Skeletal muscle satellite cell (primary cell): ENCODE measurements at regions not wholly inside any gene's neighbourhood (a gene's known extent, or its start where the extent isn't known, plus 50 kb on each side); places are given as distances from the start of the nearest gene placed in this dataset.

Experiments
- H3K27me3 ChIP-seq: 2 replicates; pipeline ENCODE4 v1.7.0; 2013; ENCODE audit warnings: low read length; ENCODE audit not compliant: control insufficient read depth, insufficient read depth
- H3K36me3 ChIP-seq: 2 replicates; pipeline ENCODE4 v1.7.0; 2013; ENCODE audit warnings: mild to moderate bottlenecking, control low read depth, low read length; ENCODE audit not compliant: insufficient read depth
- H3K4me1 ChIP-seq: 2 replicates; pipeline ENCODE4 v1.7.0; 2013; ENCODE audit warnings: low read length; ENCODE audit not compliant: control insufficient read depth, insufficient read depth
- H3K4me2 ChIP-seq: 2 replicates; pipeline ENCODE4 v1.7.0; 2013; ENCODE audit warnings: mild to moderate bottlenecking, low read length
- H3K4me3 ChIP-seq: 2 replicates; pipeline ENCODE4 v1.7.0; 2013; ENCODE audit warnings: low read length
- H3K9ac ChIP-seq: 2 replicates; pipeline ENCODE4 v1.7.0; 2013; ENCODE audit warnings: mild to moderate bottlenecking, low read depth, low read length, moderate library complexity
- H3K9me3 ChIP-seq: replicated peaks from 2 replicates; pipeline ENCODE4 v1.7.0; 2013; ENCODE audit warnings: mild to moderate bottlenecking, control low read depth, low read length

GRCh38 chr2:18998491-18998890 is 359.9 kb downstream of the OSR1 start:
- no peak overlapping the region for H3K9ac ChIP-seq
- no peaks in the 10 kb centered on the region for H3K9me3 ChIP-seq
- no peak overlapping the region for H3K4me2 ChIP-seq
- H3K4me3 ChIP-seq, result no peak overlapping the region
- no peaks in the 10 kb centered on the region for H3K27me3 ChIP-seq
- H3K36me3 ChIP-seq, result no peaks in the 10 kb centered on the region
- H3K4me1 ChIP-seq, result peaks cover 7% of the 10 kb centered on the region

- H3K4me1 ChIP-seq, result peaks cover 38% of the 10 kb centered on the region
- H3K36me3 ChIP-seq, result no peaks in the 10 kb centered on the region
- H3K27me3 ChIP-seq, result no peaks in the 10 kb centered on the region
- peak overlapping the region; percentile 22 for H3K9ac ChIP-seq
- H3K4me3 ChIP-seq, result no peak overlapping the region
- H3K4me2 ChIP-seq, result peak overlapping the region; percentile 47
- no peaks in the 10 kb centered on the region for H3K9me3 ChIP-seq
These were observed 364.6 kb downstream of the OSR1 start for GRCh38 chr2:18993756-18994338.

- peak overlapping the region; percentile 73 for H3K9ac ChIP-seq
- peak overlapping the region; percentile 70 for H3K4me2 ChIP-seq
- no peaks in the 10 kb centered on the region for H3K27me3 ChIP-seq
- peaks cover 57% of the 10 kb centered on the region for H3K4me1 ChIP-seq
- no peaks in the 10 kb centered on the region for H3K36me3 ChIP-seq
- no peaks in the 10 kb centered on the region for H3K9me3 ChIP-seq
- peak overlapping the region; percentile 33 for H3K4me3 ChIP-seq
These were observed 366.9 kb downstream of the OSR1 start for GRCh38 chr2:18991177-18992168.

GRCh38 chr2:18988631-18989232 is 369.7 kb downstream of the OSR1 start:
- Histone ChIP-seq H3K9ac (peak overlapping the region; percentile 60), H3K9me3 (no peaks in the 10 kb centered on the region), H3K4me1 (peaks cover 52% of the 10 kb centered on the region), H3K36me3 (no peaks in the 10 kb centered on the region), H3K27me3 (no peaks in the 10 kb centered on the region), H3K4me3 (no peak overlapping the region), H3K4me2 (no peak overlapping the region)

- H3K27me3 ChIP-seq, result no peaks in the 10 kb centered on the region
- H3K4me1 ChIP-seq, result peaks cover 48% of the 10 kb centered on the region
- peak overlapping the region; percentile 34 for H3K4me2 ChIP-seq
- no peaks in the 10 kb centered on the region for H3K9me3 ChIP-seq
- no peak overlapping the region for H3K4me3 ChIP-seq
- peak overlapping the region; percentile 60 for H3K9ac ChIP-seq
- H3K36me3 ChIP-seq, result no peaks in the 10 kb centered on the region
These were observed 370.8 kb downstream of the OSR1 start for GRCh38 chr2:18987592-18988073.

GRCh38 chr2:18987016-18987415 is 371.4 kb downstream of the OSR1 start:
- Histone ChIP-seq H3K9me3 (no peaks in the 10 kb centered on the region), H3K4me1 (peaks cover 45% of the 10 kb centered on the region), H3K9ac (no peak overlapping the region), H3K36me3 (no peaks in the 10 kb centered on the region), H3K27me3 (no peaks in the 10 kb centered on the region), H3K4me2 (no peak overlapping the region), H3K4me3 (no peak overlapping the region)

- Histone ChIP-seq H3K9me3 (no peaks in the 10 kb centered on the region), H3K4me3 (no peak overlapping the region), H3K4me2 (no peak overlapping the region), H3K4me1 (peaks cover 35% of the 10 kb centered on the region), H3K36me3 (no peaks in the 10 kb centered on the region), H3K9ac (no peak overlapping the region), H3K27me3 (no peaks in the 10 kb centered on the region)
These were observed 372.4 kb downstream of the OSR1 start for GRCh38 chr2:18986046-18986445.

- H3K36me3 ChIP-seq, result no peaks in the 10 kb centered on the region
These were observed 377.5 kb downstream of the OSR1 start for GRCh38 chr2:18980786-18981430.

GRCh38 chr2:18980104-18980785 is 378.2 kb downstream of the OSR1 start:
- no peak overlapping the region for H3K9ac ChIP-seq
- no peak overlapping the region for H3K4me2 ChIP-seq
- H3K4me1 ChIP-seq, result peaks cover 22% of the 10 kb centered on the region
- no peaks in the 10 kb centered on the region for H3K36me3 ChIP-seq
- H3K9me3 ChIP-seq, result no peaks in the 10 kb centered on the region
- no peaks in the 10 kb centered on the region for H3K27me3 ChIP-seq
- H3K4me3 ChIP-seq, result no peak overlapping the region

More at GRCh38 chr2:18980786-18981430, 377.5 kb downstream of the OSR1 start:
- H3K27me3 ChIP-seq, result no peaks in the 10 kb centered on the region
- no peak overlapping the region for H3K4me3 ChIP-seq
- no peaks in the 10 kb centered on the region for H3K9me3 ChIP-seq
- peaks cover 15% of the 10 kb centered on the region for H3K4me1 ChIP-seq
- H3K9ac ChIP-seq, result no peak overlapping the region
- no peak overlapping the region for H3K4me2 ChIP-seq

GRCh38 chr2:18977409-18977808 is 381.0 kb downstream of the OSR1 start:
- Histone ChIP-seq H3K4me3 (no peak overlapping the region), H3K36me3 (no peaks in the 10 kb centered on the region), H3K27me3 (no peaks in the 10 kb centered on the region), H3K4me2 (no peak overlapping the region), H3K9ac (peak overlapping the region; percentile 47), H3K4me1 (peaks cover 22% of the 10 kb centered on the region), H3K9me3 (no peaks in the 10 kb centered on the region)
